Activated T-cell treated with anti-CD3 and anti-CD28 coated beads for 24 hours (primary cell): ENCODE measurements at regions not wholly inside any gene's neighbourhood (a gene's known extent, or its start where the extent isn't known, plus 50 kb on each side); places are given as distances from the start of the nearest gene placed in this dataset.
"Not testable (repeated sequence)": the region's sequence is repeated elsewhere in the genome, so short reads cannot be mapped to it uniquely, and the experiment has no call there.

Experiments used
- DNase-seq: peaks from one replicate; pipeline ENCODE4 v3.0.0-alpha.2; 2020; ENCODE audit warnings: low read depth

DNA sequence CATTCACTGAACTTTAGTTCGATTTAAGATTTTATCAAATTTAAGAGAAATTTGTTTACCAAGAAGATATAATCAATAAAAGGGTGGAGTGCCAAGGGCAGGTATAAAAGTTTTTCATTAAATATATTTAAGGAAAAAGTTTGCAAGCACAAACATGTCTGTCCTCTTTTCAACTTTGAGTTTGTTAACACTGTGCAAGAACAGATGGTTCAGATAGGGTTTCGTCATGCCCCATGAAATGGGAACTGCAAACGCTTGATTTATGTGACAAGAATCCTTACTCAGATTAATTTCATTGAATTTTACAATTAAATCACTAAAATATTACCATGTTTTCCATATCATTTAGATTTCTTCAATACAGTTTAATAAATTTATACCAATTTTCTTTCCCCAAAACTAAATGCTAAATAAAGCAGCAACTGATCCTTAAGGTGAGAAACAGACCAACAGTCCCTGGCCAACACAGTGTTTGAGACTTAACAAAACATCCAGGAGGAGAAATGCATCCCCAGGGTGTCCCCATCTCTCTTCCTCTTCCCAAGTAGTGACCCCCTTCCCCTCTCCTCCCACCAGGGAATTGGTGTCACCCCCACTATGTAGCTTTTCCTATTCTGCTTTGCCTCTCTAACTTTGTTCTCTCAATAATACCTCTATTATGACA, 292.9 kb downstream of the LTN1 start:
- DNase-seq = no peak

DNA sequence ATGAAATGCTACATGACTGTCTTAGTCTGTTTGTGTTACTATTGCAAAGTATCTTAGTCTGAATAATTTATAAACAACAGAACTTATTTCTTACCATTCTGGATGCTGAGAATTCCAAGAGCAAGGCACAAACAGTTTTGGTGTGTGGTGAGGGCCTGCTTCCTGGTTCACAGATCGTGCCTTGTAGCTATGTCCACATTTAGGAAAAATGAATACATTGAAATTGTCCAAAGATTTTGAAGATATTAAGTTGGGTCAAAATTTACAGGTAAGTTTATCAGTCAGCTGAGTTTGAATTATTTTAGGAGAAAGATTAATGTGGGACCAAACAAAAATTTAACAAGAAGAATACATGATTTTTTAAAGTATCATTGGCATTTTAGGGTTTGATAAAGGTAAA, 293.5 kb downstream of the LTN1 start:
- no peak for DNase-seq

DNA sequence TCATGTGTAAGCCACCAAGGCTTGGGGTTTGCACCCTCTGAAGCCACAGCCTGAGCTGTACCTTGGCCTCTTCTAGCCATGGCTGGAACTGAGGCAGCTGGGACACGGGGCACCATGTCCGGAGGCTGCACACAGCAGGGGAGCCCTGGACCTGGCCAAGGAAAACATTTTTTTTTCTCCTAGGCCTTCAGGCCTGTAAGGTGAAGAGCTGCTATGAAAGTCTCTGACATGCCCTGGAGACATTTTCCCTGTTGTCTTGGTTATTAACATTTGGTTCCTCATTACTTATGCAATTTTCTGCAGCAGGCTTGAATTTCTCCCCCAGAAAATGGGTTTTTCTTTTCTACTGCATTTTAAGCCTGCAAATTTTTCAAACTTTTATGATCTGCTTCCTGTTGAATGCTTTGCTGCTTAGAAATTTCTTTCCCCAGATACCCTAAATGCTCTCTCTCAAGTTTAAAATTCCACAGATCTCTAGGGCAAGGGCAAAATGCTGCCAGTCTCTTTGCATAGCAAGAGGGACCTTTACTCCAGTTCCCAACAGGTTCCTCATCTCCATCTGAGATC, 295.8 kb downstream of the LTN1 start:
- DNase-seq = no peak

DNA sequence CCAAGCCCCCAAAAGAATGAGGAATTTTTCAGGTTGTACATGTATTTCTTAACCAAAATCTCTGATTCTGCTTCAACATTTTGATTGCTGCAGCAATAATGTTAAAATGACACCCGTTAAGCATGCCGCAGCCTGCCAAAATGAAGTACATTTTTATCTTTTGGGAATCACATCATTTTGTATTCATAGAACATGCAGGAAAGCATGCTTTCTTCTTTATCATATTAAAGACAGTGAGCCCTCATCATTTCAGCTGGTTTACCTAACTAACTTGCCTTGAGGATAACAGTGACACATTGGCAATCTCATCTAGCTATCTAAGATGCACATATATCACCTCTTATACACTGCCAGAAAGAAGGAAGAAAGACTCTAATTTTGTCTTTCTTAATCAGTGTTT, 299.2 kb downstream of the LTN1 start:
- DNase-seq = no peak

DNA sequence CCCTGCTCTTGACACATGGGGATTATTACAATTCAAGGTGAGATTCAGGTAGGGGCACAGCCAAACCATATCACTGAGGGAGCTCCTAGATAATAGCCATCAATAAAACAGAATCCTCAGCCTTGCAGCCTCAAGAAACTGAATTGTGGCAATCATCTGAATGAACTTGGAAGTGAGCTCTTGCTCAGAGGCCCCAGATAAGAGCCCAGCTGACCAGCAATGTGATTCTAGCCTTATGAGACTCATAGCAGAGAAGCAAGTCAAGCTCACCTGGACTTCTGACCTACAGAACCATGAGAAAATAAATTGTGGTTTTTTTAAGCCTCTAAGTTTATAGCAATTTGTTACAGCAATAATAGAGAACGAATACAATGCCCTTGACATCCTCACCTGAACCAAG, 302.5 kb downstream of the LTN1 start:
- DNase-seq = no peak

DNA sequence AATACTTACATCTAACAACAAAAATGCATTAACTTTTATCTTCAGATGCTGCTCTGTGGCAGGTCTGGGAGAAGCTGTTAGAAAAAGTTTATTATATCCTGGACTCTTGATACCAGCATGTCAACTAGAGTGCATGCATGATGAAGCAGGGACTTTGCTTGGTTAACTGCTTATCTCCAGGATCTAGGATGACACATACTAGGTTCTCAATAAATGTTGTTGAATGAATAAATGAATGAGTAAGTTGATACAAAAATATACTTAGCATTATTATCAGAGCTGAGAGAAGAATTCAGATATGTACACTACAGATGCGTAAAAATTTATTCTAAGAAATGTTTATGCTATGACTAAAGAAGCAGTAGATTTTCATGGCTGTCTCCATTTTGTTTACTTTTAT, 304.3 kb downstream of the LTN1 start:
- no peak for DNase-seq

DNA sequence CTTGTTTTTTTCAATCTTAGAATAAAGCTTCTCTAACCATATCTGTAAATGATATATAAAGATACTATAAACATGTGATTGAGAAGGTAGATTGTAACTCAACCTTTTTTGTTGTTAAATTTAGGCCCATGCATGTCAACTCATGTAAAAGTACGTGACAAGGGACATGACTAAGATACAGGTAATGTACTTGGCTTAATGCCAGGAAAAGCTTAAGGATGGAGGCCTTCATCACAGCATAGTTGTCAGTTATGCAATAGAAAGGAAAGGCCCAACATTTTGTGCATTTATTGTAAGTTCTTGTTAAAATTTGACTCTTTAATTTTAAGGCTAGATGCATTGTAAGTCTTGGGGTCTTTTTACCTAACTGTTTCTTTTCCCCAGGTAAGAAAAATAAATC, 305.1 kb downstream of the LTN1 start:
- DNase-seq = no peak

DNA sequence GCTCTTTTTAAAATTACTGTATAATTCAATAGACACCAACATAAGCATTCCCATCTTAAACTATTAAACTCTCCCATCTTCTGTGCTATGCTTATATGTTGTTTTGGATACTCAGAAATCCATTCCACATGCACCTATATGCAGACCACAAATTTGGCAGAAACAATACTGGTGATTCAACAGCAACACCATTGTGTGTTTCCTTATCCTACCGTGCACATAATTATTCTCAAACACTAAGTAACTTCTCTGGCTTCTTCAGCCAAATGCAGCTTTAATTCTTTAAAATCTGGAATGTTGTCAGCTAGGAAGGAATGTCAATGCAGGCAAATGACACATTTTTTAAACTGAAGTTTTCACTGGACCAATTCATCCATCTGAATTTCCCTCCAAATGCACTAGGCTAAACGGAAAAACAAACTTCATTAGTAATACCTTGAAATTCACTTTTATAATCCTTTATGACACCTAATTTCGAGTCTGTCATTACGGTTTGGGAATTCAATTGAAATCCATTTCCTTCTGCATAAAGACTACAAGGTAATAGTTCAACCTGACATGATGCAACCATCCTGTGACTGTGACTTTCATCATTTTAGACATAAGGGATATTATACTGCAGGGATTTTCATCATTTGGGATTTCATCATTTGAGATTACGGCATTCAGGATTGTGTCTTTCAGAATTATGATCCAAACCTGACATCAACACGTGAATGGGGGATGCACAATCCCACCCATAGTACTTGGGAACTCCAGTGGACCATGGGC, 308.5 kb downstream of the LTN1 start:
- DNase-seq = no peak

DNA sequence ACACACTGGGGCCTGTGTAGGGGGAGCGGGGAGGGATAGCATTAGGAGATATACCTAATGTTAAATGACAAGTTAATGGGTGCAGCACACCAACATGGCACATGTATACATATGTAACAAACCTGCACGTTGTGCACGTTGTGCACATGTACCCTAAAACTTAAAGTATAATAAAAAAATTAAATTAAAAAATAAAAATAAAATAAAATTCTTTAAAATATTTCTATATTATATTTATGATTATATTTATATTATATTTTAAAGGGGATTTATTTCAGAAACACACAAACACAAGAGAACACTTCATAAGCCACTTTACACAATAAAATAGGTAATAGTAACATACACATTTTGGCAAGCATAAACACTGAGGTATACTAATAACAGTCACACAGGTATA, 309.8 kb downstream of the LTN1 start:
- not testable (repeated sequence) for DNase-seq

DNA sequence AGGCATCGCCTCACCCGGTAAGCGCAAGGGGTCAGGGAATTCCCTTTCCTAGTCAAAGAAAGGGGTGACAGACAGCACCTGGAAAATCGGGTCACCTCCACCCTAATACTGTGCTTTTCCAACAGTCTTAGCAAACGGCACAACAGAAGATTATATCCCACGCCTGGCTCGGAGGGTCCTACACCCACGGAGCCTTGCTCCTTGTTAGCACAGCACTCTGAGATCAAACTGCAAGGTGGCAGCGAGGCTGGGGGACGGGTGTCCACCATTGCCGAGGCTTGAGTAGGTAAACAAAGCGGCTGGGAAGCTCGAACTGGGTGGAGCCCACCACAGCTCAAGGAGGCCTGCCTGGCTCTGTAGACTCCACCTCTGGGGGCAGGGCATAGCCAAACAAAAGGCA, 315.6 kb downstream of the LTN1 start:
- DNase-seq = not testable (repeated sequence)

DNA sequence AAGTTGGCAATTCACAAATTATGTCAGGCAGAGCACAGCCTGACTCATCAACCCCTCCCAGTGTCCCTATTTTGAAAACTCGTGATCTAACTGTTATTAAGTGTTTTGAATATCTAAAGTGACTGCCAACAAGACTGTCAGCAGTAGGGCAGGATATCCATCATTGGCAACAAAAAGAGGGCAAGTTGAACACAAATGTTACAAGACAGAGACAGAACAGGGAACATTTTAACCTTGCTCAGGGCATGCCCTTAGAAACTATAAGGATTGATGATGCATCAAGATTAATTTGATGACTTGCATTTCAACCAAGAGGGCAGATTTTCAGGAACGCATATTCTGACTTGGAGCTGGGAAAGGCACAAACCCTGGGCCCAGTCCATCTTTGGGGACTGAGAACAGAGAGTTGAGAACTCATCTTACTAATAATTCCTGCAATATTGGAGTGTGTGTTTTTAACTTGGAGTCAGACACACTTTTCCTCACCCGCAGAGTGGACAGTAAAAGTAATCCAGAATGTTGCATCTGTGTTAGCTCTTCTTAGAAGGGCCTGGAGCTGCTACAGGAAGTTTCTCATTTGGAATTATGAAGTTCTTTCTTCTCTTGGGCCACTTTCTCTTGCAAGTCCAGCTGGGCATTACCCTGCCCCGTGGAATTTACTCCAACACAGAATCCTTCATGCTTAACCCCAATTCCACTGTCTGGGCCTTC, 317.2 kb downstream of the LTN1 start:
- no peak for DNase-seq

DNA sequence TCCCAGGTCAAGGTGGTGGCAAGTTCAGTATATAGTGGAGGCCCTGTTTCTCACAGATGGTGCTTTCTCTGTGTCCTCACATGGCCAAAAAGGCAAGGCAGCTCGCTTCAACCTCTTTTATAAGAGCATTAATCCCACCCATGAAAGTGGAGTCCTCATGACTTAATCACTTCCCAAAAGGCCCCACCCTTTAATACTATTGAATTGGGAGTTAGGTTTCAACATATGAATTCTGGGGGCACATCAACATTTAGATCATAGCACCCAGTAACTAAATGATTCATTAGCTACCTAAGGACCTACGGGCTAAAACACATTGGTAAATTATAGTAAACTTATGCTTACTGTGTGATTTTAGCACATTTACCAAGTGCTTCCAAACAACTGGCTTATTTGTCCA, 317.9 kb downstream of the LTN1 start:
- DNase-seq = no peak

DNA sequence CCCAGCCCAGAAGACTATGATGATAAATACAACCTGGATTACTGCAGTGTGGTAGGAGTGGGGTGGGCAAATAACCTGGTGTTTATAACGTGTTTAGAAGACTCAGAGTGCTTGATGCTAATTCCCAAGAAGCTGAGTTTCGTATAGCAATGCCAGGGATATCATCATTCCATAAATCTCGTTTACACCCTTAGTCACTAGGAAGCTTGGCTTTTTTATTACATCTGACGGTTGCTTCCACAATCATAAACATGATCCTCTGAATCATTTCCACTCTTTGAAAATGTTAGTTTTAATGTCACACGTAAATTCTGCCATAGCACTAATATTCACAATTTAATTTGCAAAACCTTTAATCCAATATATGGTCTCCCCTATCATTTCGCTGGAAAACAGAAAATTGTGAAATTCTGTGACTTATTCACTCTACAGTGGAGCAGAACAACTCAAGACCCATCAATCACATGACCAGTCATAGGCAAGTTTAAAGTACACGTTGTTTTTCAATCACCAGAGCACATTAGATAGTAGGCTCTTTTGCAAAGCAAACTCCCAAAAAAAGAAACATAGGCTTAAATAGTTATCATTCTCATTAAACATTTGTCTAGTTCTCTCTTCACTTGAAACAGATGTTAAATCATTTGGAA, 321.0 kb downstream of the LTN1 start:
- no peak for DNase-seq

DNA sequence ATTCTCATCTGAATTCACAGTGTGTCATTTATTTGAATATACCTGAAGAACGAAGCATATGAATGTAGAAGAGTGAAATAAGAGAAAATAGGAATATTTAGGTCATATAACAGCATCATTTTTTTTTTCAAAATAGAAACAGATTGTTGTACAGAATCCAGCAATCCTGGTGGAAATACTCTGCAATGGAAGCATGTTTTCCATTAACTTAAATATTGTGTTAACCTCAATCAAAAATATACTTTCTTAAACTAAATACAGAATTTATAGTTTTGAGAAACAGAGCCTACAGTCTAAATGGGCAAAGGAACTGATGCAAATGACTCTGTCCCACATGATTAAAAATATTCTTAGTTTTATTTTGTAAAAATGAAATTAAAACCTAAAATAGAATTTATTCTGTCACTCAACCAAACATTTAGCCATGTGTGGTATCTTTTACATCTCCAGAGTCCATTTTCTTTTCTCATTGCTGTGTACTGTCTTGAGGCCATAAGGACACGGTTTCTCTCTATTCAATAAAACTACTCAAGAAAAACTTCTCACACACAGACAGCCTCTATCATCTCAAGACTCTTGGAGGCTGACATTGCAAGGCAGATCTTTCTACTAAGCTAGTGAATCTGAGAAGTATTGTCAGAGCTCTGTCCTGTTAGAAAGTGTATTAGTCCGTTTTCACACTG, 322.6 kb downstream of the LTN1 start:
- no peak for DNase-seq

DNA sequence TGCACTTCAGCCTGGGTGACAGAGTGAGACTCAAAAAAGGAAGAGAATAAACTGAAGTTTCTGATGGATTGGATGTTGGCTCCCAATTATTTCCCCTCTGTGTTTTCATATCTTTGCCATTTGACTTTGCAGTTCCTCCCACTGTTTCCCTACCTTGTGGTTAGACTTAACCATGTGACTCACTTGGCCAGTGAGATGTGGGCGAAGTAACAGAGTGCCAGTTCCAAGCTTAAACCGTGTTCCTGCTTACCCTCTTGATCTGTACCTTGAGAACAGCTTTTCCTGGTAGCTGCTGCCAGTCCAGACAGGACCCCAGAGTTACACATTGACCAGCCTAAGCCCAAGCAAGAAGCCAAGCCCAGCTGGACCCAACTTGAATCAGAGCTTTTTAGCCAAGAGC, 323.4 kb downstream of the LTN1 start:
- no peak for DNase-seq

DNA sequence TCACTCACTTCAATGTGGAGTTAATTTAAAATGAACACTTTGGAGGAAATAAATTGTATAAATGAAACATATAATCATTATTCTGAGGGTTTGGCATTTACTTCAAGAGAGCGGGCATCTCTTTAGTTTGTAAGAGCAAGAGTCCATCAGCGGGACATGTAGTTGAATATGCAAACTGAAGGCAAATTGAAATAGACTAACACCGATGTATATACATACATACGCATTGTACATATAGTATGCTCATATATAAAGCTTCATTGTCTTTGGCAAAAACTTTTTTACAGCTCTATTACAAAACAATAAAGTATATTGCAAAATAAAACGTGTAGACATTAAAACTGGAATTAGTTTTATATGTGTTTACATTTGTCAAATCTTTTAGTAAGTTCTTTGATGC, 328.9 kb downstream of the LTN1 start:
- DNase-seq = no peak

DNA sequence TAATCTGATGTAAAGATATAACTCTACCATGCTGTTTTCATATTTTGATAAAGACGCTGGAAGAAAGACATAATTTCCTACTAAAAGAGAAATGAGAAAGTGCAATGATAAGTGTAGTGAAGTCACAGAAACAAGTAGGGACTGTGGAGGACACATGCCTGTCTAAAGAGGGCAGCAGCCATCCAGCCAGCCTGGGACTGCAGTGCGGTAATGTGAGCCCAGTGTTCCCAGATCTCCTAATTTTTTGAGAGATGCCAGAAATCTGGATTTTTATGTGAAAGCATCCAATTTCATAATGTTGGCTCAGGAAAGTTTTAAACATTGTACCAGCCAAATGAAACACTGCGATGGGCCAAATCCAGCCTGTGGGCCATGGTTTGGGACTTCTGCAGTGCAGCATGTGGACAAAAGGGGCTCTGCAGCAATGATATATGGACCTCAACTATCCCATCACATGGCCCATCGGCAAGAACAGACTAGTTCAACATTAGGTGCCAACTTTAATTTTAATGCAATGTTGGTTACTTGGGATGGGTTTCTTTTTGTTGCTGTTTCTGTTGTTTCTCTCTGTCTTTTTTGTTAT, 329.5 kb downstream of the LTN1 start:
- no peak for DNase-seq

DNA sequence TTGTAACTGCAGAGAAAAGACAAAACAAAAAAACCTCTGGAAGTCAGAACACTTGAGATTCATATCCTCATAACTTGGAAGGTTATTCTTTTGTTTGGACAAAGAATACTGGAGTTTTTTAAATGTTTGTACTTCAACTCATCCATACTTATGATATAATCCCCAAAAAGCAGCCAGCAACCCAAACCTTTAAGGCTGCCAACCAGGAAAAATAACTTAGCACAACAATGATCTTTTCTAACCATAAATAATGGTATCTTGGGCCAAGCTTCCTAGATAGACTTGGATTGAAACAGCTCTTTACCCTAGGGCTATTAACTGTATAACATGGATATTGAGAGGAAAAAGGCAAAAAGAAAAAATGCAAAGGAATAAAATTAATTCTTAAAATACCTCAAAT, 335.1 kb downstream of the LTN1 start:
- DNase-seq = no peak

DNA sequence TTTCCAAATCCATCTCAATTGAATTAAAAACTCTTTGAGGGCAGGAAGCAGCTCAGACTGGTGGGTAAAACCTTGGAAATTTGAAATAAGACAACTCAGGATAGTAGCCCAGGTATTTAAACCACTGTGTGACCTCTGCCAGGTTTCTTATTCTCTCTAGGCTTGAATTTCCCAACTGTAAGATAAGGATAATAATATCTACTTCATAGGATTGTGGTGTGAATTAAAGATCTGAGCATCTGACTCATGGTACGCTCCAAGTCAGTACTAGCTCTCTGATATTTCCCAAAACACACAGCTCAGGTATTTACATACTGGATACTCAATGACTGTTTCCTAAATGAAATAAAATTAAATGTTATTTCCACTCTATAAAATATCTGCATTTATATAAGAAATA, 337.2 kb downstream of the LTN1 start:
- DNase-seq = no peak

DNA sequence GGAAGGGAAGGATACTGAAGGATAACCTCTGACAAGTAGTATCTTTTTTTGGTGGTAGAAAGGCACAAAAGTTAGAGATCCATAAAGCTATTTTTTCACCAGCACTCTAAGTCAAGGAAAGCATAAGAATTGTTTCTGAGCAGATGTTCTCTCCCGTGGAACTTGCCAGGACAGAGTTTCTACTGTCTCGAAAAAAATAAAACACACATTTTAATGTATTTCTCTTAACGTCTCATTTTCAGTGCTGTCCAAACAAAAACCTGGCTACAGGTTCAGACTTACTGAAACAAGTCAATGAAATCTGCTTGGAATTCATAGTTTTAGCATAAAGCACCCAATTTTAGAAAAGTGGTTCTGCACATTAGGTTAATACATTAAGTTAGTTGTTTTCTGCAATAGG, 338.3 kb downstream of the LTN1 start:
- no peak for DNase-seq

DNA sequence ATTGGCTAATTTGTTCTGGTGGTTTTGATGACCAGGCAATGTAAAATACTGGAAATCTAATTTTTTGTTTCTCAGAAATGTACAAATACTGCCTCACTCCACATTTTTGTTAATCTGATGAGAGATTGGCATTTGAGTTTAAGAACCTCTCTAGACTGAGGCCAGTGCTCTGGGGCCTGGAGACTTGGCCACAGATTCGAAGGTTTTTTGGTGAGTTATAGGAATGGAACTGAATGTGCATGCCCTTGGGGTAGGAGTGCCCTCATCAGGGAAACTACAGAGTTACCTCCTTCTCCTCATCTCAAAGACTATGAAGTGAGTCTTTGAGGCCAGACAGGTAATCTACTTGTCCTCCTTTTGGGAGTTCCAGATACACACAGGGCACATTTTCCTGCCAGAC, 347.9 kb downstream of the LTN1 start:
- no peak for DNase-seq

DNA sequence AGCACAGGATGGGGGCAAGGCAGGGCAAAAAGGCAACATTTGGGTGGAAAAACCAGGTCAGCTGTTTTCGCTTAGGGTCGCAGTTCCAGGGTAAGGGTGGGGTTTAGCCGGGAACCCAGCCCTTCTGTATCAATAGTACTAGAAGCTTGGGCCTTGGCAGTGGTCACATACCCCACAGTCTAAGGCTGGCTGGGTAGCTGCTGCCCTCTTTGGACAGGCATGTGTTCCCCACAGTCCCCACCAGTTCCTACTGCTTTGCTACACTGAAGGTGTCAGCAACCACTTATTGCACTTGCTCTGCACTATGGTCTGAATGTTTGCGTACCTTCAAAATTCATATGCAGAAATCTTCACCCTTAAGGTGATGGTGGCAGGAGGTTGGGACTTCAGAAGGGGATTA, 349.8 kb downstream of the LTN1 start:
- DNase-seq = no peak
